ENCODE measurements at regions not wholly inside any gene's neighbourhood (a gene's known extent, or its start where the extent isn't known, plus 50 kb on each side); places are given as distances from the start of the nearest gene placed in this dataset.

DNA sequence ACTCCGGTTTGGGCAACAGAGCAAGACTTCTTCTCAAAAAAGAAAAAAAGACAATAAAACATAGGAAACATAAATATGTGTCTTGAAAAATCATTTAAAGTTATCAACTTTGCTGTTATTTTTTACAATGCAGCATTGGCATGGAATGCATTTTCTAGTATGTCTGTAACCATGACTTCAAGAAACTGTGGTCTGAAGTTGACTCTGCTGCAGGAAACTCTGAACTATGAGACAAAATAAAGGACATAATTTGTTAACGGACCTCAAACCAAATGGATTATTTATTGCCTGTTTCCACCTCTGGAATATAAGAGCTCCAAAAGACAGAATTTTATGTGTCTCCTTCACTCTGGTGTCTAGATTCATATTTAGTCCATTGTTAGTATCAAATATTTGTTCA is 79.1 kb downstream of the TRIB2 start:
- DNase-seq (ENCODE audit: low spot score): no peak

DNA sequence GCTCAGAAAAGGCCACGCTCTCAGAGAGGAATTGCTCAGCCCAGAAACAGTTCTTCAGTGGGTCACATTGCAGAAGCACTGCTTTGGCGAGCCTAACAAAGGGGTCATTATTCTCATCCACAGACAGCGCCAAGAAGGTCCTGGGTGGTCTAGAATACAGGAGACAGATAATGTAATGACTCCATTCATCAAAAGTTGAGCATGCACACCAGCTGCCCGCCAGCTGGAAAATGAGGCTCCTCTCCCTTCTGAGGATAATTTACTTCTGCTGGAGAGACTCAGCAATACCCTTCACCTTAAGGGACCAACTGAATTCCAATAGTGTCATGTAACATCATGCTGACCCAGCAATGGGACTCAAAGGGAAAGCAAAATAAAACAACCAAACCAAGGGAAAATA is 79.9 kb downstream of the TRIB2 start:
- DNase-seq (ENCODE audit: low spot score): no peak

DNA sequence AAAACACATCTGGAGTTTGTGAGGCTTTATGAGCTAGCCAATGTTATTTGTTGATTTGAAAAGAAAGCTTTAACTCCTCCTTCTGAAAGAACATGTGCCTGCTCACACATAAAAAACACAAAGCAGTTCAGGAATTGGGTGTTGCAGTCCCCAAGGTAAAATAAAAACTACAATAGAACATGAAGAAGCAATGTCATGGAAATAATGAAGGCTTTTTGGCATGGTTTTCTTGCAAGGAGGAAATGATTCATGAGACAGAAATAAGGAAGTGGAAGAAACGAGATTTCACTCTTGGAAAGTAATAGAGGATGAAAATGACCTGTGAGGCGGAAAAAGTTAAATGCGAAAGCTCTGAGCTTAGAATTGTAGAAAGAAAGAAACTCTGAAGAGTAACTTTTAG is 81.1 kb downstream of the TRIB2 start:
- no peak for DNase-seq (ENCODE audit: low spot score)

DNA sequence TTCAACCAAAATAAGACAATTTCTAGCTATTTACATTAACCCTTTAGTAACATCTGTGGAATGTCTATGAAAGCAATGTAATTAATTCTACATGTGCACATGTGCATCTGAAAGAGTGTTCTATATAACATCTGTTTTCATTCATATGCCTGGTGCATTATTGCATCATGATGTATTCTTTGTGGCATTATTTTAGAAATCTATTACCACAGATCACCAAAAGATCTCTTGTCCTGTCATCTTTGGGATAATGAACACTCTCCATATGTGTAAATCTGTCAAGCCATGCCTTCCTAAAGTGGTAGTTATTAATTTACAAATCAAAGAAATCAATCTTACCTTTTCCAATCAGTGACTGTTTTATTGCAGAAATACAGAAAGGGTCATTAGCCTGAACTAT is 86.9 kb downstream of the TRIB2 start:
- DNase-seq (ENCODE audit: low spot score): no peak

DNA sequence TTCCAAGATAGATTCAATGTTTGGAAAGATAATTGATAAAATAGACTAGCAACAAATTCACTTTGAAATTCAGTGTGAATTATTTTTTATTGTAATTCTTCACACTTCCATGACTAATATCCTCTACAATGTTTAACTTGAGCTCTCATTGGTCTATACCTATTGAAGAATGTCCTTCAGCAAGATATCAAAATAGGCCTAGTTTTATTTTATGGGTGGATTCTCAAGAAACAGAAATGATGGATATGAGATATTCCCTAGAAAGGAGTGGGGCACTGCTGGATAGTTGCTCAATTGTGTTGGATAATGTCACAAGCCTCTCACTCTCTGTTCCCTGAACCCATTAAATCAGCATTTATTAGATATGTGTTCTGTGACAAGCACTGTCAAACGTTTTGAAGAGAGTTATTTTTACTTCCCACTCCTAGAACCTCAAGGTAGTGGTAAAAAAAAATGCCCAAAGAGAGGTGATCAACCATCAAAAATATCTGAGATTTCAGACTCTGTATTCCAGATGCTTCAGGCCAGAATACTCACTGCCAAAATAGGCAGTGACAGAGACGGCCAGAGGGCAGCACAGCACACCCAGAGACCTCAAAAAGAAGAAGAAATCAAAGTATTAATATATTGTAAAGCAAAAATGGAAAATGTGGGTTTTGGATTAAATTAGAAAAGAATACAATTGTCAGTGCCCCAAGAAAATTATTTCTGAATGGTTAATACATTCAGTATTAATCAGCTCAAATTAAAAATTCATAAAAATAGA is 87.5 kb downstream of the TRIB2 start:
- DNase-seq (ENCODE audit: low spot score): no peak

DNA sequence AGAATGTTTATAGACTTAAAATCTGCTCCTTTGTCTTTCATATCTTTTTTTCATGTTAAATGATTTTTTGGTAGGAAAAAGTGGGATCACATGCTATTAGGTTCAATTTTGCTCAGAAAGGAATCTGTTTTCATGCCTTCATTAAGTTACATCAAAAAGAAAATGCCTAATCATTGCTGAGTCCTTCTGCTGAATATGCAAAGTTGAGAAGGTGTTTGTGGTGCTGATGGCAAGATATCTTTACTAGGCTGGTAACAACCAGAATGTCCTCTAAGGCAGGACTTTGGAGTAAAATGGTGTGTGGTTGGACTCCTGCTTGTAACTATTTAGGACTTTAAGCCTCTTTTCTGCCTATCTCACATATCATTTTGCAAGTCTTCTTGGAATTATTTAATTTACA is 88.3 kb downstream of the TRIB2 start:
- no peak for DNase-seq (ENCODE audit: low spot score)

DNA sequence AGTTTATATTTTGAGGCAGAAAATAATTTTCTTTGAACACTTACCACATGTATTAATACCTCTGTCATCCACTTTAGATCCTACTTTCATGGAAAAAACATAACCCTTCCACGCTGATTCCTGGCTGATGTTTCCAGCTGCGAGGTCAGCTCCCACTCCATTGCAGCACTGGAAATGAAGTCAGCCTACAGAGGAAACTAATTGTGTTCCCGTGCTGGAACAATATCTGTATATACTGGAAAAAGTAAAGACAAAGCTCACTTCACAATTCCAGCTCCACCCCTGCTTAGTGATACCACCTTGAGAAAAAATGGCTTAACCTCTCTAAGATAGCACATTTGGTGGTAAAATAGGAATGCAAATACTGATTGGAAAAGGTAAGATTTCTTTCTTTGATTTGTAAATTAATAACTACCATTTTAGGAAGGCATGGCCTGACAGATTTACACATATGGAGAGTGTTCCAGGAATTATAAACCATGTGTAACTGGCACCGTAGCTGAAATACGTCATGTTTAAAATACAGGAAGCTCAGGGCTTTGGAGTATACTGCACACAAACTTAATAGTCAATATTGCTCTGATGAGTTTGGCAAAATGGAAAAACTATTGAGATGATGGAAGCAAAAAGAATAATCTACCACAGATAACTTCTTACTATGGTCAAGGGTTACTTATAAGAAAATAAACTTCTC is 90.0 kb downstream of the TRIB2 start:
- DNase-seq (ENCODE audit: low spot score): no peak

DNA sequence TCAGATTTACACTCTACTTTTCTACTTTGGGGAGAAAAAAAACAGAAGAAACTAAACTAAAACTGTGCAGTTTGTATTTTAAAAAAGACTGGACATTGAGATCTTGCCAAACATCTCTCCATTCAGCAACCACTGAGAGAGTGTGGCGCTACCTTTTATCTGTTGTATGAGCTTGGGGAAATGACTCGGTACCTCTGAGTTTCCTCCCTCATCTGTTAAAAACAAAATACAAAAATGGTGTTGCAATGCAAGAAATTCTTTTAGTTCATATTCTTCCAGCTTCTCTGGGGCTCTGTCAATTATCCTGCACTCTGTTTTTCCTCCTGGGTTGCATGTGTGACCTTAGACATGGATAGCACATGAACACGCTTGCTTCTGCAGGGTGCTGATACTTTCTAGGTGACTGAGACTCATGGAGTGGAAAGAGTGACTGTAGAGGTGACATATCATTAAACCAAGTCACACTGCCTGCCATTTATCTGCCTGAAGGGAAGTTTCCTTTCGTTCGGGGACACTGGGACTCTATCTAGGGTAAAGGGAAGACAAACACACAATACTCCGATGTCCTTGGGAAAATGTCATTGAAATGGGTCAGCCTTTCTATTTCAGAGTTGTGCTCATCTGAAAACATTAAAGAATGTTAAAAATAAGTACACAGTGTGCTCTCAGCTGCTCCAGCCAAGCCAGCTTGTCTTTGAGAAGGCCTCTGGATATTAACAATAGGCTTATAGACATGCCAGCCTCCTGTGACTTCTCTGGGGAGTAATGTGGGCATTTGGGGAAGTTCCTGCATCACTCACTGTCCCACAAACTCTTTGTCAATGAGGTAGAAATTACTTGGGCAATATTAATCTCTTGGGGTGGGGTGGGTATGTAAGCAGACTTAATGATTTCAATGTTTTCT is 91.4 kb downstream of the TRIB2 start:
- DNase-seq (ENCODE audit: low spot score): no peak

DNA sequence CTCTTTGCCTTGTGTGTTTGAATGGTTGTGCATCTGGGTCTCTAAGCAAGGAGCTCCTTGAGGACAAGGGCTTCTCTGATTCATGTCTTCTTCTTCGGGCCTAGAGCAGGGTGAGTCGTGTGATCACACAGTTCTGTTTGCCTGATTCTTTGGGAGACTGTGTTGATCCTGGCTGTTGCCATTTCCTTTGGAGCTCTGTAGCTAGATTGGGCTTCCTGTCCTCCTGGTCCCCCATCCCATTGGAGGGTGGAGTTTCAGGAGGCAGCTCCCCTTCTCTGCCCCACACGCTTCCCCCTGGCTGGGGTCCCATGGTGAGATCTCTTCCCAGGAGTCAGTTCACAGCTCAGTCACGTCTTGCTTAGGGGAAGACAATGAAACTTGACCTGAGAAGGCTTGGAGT is 92.8 kb downstream of the TRIB2 start:
- DNase-seq (ENCODE audit: low spot score): no peak

DNA sequence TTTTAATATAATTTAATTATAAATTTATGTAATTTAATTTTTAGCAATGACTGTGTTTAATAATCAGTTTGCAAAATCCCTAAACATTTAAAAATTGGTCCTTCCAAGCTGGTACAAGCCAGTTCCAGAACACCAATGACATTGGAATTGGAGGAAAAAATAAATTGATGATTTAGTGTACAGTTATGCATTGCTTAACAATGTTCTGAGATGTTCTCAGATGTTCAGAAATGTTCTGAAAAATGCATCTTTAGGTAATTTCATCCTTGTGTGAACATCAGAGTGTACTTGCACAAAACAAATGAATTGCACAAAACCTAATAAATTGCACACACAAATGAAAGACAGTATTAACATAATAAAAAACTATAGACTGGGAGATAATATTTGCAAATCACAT is 95.2 kb downstream of the TRIB2 start:
- no peak for DNase-seq (ENCODE audit: low spot score)

DNA sequence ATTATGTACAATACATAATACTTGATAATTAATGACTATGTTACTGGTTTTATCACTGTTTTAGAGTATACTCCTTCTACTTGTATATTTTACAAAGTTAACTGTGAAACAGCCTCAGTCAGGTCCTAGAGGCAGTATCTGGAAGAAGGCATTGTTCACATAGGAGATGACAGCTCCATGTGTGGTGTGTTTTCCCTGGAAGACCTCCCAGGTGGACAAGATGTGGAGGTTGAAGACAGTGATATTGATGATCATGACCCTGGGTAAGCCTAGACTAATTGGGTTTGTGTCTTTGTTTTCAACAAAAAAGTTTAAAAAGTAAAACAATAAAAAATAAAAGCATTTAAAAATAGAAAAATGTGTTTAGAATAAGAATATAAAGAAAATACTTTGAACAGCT is 96.4 kb downstream of the TRIB2 start:
- no peak for DNase-seq (ENCODE audit: low spot score)

DNA sequence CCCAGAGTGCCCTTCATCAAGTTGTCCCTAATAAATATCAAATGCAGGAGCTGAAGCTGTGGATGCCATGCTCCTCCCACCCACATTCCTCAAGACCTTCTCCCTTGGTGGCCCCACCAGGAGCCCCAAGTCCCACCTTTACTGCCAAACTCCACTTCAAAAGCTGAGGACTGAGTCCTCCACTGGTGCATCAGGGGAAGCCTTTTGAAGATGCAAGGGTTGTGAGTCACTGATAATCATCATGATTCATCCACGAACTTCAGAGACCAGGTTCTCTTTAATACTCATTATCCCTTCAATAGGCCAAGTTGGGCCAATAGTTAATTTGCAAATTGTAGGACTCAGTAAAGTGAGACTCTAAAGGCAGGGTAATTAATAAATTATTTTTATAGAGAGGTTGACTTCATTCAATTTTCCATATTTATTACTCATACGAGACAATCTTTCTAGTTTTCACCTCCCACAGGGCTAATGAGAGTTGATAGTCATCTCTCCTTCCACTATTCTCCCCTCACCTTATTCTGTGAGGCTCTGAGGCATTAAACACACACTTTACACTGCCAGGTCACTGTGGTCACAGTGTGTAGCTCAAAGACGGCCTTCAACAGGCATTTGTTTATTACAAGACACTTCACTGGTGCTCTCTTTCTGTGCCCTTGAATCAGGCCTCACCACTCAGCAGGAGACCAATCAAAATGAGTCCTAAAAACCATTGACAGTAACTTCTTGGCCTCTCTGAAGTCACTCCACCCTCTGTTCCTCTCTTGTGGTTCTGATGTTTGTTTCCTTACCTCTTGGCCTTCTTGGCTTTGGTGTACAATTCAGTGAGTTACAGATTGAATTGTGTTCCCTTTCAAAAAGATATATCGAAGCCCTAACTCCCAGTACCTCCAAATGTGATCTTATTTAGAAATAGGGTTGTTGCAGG is 99.9 kb downstream of the TRIB2 start:
- no peak for DNase-seq (ENCODE audit: low spot score)

DNA sequence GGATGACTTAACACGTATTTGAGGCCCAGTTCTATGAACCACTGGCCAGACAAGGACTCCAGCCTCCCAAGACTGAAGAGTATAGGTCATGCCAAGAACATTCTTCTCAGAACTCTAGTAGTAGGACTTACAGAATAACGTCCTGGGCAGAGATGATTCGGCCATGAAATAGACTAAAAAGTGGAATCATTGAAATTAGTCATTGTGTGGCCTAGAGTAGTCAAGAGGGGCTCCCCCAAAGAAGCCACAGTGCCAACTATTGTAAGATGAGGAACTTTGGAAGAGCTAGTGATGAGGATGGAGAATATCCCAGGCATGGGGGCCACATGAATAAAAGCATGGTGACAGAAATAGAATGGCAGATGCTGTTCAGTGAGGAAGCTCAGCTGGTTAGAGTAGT is 101.1 kb downstream of the TRIB2 start:
- DNase-seq (ENCODE audit: low spot score): no peak

DNA sequence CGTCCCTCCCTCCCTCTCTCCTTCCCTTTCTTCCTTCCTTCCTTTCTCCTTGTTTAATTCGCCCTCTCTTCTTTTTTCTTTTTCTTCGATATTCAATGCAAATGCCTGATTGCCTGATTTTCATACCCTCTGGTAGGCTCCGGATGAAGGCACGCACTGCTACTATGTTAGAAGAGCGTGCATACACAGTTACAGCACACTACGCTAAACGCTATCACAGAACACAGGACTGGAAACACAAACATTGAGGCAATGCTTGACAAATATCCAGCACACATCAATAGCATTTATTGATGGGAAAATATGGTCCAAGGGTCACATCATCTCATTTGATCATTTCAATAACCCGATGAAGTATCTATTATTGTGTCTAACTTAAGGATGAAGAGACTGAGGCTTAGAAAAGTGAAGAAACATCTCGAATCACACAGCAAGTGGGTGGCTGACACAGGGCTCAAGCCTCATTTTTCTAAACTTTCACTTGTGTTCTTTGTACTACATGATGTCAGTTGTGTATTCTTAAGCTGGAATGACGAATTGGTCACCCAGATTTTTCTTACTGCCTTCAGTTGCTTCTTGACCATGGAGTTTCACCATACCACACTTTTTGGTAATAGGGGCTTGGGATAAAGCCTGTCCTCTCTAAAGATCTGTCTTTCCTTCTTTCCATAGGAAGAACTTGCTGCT is 101.8 kb downstream of the TRIB2 start:
- DNase-seq (ENCODE audit: low spot score): no peak

DNA sequence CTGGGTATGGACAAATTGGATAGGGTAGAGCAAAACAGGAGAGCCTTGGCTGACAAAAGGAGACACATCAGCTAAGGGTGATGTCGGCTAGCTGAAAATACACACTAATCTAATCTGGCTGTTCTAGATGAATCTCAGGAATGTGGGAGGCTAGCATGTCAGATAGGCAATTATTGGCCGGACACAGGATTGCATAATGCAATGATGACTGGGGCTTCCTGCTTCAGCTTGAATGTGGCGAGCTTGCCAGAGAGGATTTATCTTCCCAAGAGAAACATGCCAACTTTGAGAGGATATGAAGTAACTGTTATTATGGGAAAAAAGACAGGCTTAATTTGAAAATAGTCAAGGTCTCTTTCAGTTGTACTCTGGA is 102.4 kb downstream of the TRIB2 start:
- DNase-seq (ENCODE audit: low spot score): no peak

DNA sequence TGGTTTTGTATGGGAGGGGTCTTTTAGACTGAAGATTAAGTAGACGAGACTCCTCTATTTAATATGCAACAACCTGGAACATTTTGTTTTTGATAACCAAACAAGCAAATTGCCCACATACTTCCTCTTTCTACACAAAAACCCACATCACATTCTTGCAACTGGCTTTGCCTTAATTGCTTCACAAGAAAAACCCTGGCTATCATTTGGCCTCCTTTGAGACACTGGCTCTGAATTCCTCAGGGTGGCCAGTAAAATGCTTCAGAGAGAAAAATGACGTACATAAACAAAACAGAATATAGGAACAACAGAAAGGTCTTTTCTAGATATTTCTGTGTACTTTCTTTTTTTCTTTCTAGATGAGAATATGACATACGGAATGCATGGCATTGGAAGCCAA is 103.0 kb downstream of the TRIB2 start:
- no peak for DNase-seq (ENCODE audit: low spot score)

DNA sequence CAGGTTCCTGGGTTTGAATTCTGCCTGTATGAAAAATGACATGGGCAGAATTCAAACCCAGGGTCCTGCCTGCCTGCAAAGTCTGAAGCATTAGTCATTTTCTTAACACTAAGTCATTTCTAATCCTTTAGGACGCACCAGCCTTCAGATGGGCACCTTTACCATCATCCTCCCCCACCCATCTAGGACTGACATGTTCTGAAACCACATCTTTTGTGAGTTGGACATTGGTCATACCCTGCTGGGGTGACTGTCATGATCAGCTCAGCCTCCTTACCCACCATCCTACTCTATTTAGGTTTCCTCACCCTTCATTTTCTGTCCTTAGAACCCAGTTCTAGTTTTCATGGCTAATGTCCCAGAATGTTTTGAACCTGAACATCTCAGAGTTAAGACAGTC is 104.9 kb downstream of the TRIB2 start:
- peak; percentile 6 for DNase-seq (ENCODE audit: low spot score)

DNA sequence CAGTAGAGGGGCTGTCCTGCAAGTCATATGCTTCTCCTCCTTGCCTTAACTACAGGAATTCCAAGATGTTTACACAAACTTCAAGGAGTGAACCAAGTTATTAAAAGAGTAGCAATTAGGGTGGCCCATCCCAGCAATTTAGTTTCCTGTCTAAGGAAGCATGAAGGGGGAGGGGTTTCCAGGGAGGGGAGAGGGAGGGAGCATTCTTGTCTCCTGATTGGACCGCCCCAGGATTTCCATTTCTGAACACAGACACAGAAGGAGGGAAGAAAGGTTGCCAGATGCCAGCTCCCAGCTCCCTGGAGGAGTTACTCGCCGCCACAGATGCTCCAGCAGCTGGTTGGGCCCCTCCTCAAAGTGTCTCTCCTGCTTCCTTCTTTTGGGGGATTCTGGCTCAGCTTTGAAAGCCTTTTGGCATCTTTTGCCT is 107.6 kb downstream of the TRIB2 start:
- no peak for DNase-seq (ENCODE audit: low spot score)

DNA sequence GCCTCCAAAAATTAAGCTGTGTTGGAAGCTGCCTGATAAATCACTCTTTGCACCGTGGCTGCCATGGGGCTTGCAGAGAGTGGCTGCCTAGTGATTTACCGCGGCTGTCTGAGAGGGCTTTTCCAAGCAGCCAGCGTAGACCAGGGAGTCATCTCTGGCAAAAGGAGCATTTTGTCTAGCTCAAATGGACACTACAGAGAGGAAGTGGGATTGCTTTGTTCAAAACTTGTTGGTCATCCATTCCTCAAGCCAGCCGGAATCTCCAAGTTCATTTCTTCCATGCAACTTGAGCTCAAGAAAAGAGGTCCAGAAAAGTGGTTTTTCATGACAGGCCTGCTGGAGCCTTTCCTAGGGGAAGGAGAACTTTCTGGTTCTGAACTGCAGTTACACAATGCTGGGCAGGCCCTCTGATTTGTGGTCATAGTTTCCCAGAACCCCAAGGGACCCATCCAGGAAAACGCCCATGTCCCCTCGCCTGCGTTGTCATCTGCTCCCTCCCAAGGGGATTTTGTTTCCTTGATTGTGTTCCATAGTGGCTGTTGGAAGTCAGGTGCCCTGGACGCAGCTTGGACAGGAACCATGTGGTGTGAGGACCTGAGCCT is 108.1 kb downstream of the TRIB2 start:
- DNase-seq (ENCODE audit: low spot score): no peak

DNA sequence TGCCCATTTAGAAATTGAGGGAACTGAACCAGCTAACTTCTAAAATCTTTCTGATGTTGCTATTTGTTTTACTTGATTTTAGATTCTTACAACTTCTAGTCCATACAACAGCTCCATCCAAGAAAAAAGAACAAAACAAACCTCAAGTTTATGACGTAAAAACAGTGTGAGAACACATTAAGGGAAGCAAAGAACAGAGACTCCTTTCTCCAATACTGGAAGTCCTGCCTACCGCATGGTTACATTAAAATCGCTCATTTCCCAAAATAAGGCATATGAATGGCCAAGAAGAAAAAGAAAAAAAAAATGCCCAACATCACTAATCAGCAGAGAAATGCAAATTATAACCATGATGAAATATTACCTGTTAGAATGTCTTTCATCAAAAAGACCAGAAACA is 110.0 kb downstream of the TRIB2 start:
- DNase-seq (ENCODE audit: low spot score): no peak

DNA sequence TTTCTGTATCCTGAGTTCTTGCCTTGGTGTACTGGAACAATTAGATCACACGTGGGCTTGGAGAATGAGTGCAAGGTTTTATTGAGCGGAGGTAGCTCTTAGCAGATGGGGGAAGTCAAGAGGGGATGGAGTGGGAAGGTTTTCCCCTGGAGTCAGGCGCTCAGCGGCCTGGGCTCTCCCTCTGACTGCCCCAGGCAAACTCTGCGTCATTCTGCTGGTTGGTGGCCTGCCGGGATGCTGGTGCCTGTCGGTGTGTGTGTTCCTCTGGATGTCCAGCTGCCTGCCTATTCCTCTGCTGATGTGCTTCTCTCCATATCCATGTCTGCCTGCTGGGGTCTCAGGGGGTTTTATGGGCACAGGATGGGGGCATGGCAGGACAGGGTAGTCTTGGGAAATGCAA is 111.0 kb downstream of the TRIB2 start:
- DNase-seq (ENCODE audit: low spot score): no peak

All from activated CD4-positive, alpha-beta T cell treated with anti-CD3 and anti-CD28 coated beads, Interleukin-2, Interleukin-4, amounts not matched to agents 100 ng/mL and 50 ng/mL, durations not matched to agents 16 hours and 8 hours (primary cell).